Stimulated activated CD4-positive, alpha-beta T cell treated with anti-CD3 and anti-CD28 coated beads, Interleukin-4, amount 100 ng/mL, for 1 hour (primary cell): ENCODE measurements at regions not wholly inside any gene's neighbourhood (a gene's known extent, or its start where the extent isn't known, plus 50 kb on each side); places are given as distances from the start of the nearest gene placed in this dataset.

Source experiments
- DNase-seq: peaks from one replicate; pipeline ENCODE4 v3.0.0-alpha.2; 2020

GRCh38 chr2:120867290-120868241, 131.9 kb downstream of the GLI2 start:
- no peak for DNase-seq

- DNase-seq, result no peak
Measured at GRCh38 chr2:120868366-120868765, 132.7 kb downstream of the GLI2 start.

GRCh38 chr2:120869036-120869729, 133.5 kb downstream of the GLI2 start:
- no peak for DNase-seq

GRCh38 chr2:120869730-120870466, 134.2 kb downstream of the GLI2 start:
- DNase-seq, result no peak

- DNase-seq, result no peak
Measured at GRCh38 chr2:120870467-120870788, 134.8 kb downstream of the GLI2 start.

GRCh38 chr2:120871016-120871635, 135.5 kb downstream of the GLI2 start:
- no peak for DNase-seq

GRCh38 chr2:120871881-120872620, 136.4 kb downstream of the GLI2 start:
- no peak for DNase-seq

GRCh38 chr2:120873958-120874887, 138.6 kb downstream of the GLI2 start:
- DNase-seq, result no peak

- no peak for DNase-seq
Measured at GRCh38 chr2:120874888-120875275, 139.2 kb downstream of the GLI2 start.

- no peak for DNase-seq
Measured at GRCh38 chr2:120875431-120875830, 139.8 kb downstream of the GLI2 start.

GRCh38 chr2:120876526-120877280, 141.0 kb downstream of the GLI2 start:
- no peak for DNase-seq

GRCh38 chr2:120877409-120877808, 141.7 kb downstream of the GLI2 start:
- DNase-seq, result no peak

- no peak for DNase-seq
Measured at GRCh38 chr2:120878970-120879369, 143.3 kb downstream of the GLI2 start.

GRCh38 chr2:120879431-120880295, 144.0 kb downstream of the GLI2 start:
- no peak for DNase-seq

GRCh38 chr2:120880381-120880780, 144.7 kb downstream of the GLI2 start:
- DNase-seq, result no peak

GRCh38 chr2:120881981-120882788, 146.5 kb downstream of the GLI2 start:
- DNase-seq, result no peak

GRCh38 chr2:120883607-120884440, 148.2 kb downstream of the GLI2 start:
- DNase-seq, result no peak
